ENCODE measurements at regions not wholly inside any gene's neighbourhood (a gene's known extent, or its start where the extent isn't known, plus 50 kb on each side); places are given as distances from the start of the nearest gene placed in this dataset.

GRCh38 chr5:124052201-124052600 is 540.2 kb downstream of the CSNK1G3 start:
- H3K4me3 ChIP-seq (ENCODE audit: insufficient read depth, low read depth, low read length): no peak overlapping the region
- no peaks in the 10 kb centered on the region for H3K4me1 ChIP-seq (ENCODE audit: control insufficient read depth, insufficient read depth, low read length)
- H3K9me3 ChIP-seq (ENCODE audit: control insufficient read depth, low read length): no peaks in the 10 kb centered on the region
- no peaks in the 10 kb centered on the region for H3K27me3 ChIP-seq (ENCODE audit: control insufficient read depth, insufficient read depth, low read length, poor library complexity, severe bottlenecking)
- WGBS, 2 experiments: 61 to 69% methylated on average over 2 of the region's 2 CpGs
- no peak overlapping the region for H3K27ac ChIP-seq (ENCODE audit: insufficient read depth, low read depth, low read length, poor library complexity, severe bottlenecking)
- H3K36me3 ChIP-seq (ENCODE audit: control insufficient read depth, insufficient read depth, low read length): no peaks in the 10 kb centered on the region

GRCh38 chr5:124050120-124050770 is 538.3 kb downstream of the CSNK1G3 start:
- Histone ChIP-seq H3K4me1 (ENCODE audit: control insufficient read depth, insufficient read depth, low read length) (no peaks in the 10 kb centered on the region), H3K4me3 (ENCODE audit: insufficient read depth, low read depth, low read length) (no peak overlapping the region), H3K27me3 (ENCODE audit: control insufficient read depth, insufficient read depth, low read length, poor library complexity, severe bottlenecking) (no peaks in the 10 kb centered on the region), H3K36me3 (ENCODE audit: control insufficient read depth, insufficient read depth, low read length) (no peaks in the 10 kb centered on the region), H3K9me3 (ENCODE audit: control insufficient read depth, low read length) (no peaks in the 10 kb centered on the region), H3K27ac (ENCODE audit: insufficient read depth, low read depth, low read length, poor library complexity, severe bottlenecking) (no peak overlapping the region)
- WGBS, 2 experiments: 92 to 94% methylated on average over 2 of the region's 3 CpGs

- Histone ChIP-seq H3K4me3 (ENCODE audit: insufficient read depth, low read depth, low read length) (no peak overlapping the region), H3K9me3 (ENCODE audit: control insufficient read depth, low read length) (no peaks in the 10 kb centered on the region), H3K4me1 (ENCODE audit: control insufficient read depth, insufficient read depth, low read length) (no peaks in the 10 kb centered on the region), H3K27me3 (ENCODE audit: control insufficient read depth, insufficient read depth, low read length, poor library complexity, severe bottlenecking) (no peaks in the 10 kb centered on the region), H3K27ac (ENCODE audit: insufficient read depth, low read depth, low read length, poor library complexity, severe bottlenecking) (no peak overlapping the region), H3K36me3 (ENCODE audit: control insufficient read depth, insufficient read depth, low read length) (no peaks in the 10 kb centered on the region)
- WGBS, 2 experiments: 92 to 100% methylated on average over 2 of the region's 2 CpGs
Observed at GRCh38 chr5:124045412-124045811, 533.4 kb downstream of the CSNK1G3 start.

- Histone ChIP-seq H3K27ac (ENCODE audit: insufficient read depth, low read depth, low read length, poor library complexity, severe bottlenecking) (no peak overlapping the region), H3K4me1 (ENCODE audit: control insufficient read depth, insufficient read depth, low read length) (no peaks in the 10 kb centered on the region), H3K4me3 (ENCODE audit: insufficient read depth, low read depth, low read length) (no peak overlapping the region), H3K9me3 (ENCODE audit: control insufficient read depth, low read length) (no peaks in the 10 kb centered on the region), H3K27me3 (ENCODE audit: control insufficient read depth, insufficient read depth, low read length, poor library complexity, severe bottlenecking) (no peaks in the 10 kb centered on the region), H3K36me3 (ENCODE audit: control insufficient read depth, insufficient read depth, low read length) (no peaks in the 10 kb centered on the region)
- WGBS, 2 experiments: 93 to 97% methylated on average over 2 of the region's 2 CpGs
Observed at GRCh38 chr5:124044613-124045012, 532.6 kb downstream of the CSNK1G3 start.

- Histone ChIP-seq H3K9me3 (ENCODE audit: control insufficient read depth, low read length) (no peaks in the 10 kb centered on the region), H3K27me3 (ENCODE audit: control insufficient read depth, insufficient read depth, low read length, poor library complexity, severe bottlenecking) (no peaks in the 10 kb centered on the region), H3K27ac (ENCODE audit: insufficient read depth, low read depth, low read length, poor library complexity, severe bottlenecking) (no peak overlapping the region), H3K4me1 (ENCODE audit: control insufficient read depth, insufficient read depth, low read length) (no peaks in the 10 kb centered on the region), H3K4me3 (ENCODE audit: insufficient read depth, low read depth, low read length) (no peak overlapping the region), H3K36me3 (ENCODE audit: control insufficient read depth, insufficient read depth, low read length) (no peaks in the 10 kb centered on the region)
- 90 to 95% methylated on average over 1 of the region's 1 CpG for WGBS, 2 experiments
Observed at GRCh38 chr5:124043456-124043855, 531.5 kb downstream of the CSNK1G3 start.

- Histone ChIP-seq H3K9me3 (ENCODE audit: control insufficient read depth, low read length) (no peaks in the 10 kb centered on the region), H3K36me3 (ENCODE audit: control insufficient read depth, insufficient read depth, low read length) (no peaks in the 10 kb centered on the region), H3K4me1 (ENCODE audit: control insufficient read depth, insufficient read depth, low read length) (no peaks in the 10 kb centered on the region), H3K27me3 (ENCODE audit: control insufficient read depth, insufficient read depth, low read length, poor library complexity, severe bottlenecking) (no peaks in the 10 kb centered on the region), H3K4me3 (ENCODE audit: insufficient read depth, low read depth, low read length) (no peak overlapping the region), H3K27ac (ENCODE audit: insufficient read depth, low read depth, low read length, poor library complexity, severe bottlenecking) (no peak overlapping the region)
- 91 to 97% methylated on average over 2 to 3 of the region's 3 CpGs for WGBS, 2 experiments
Observed at GRCh38 chr5:124040799-124041198, 528.8 kb downstream of the CSNK1G3 start.

GRCh38 chr5:124039410-124039809 is 527.4 kb downstream of the CSNK1G3 start:
- Histone ChIP-seq H3K36me3 (ENCODE audit: control insufficient read depth, insufficient read depth, low read length) (no peaks in the 10 kb centered on the region), H3K4me3 (ENCODE audit: insufficient read depth, low read depth, low read length) (no peak overlapping the region), H3K4me1 (ENCODE audit: control insufficient read depth, insufficient read depth, low read length) (no peaks in the 10 kb centered on the region), H3K27me3 (ENCODE audit: control insufficient read depth, insufficient read depth, low read length, poor library complexity, severe bottlenecking) (no peaks in the 10 kb centered on the region), H3K27ac (ENCODE audit: insufficient read depth, low read depth, low read length, poor library complexity, severe bottlenecking) (no peak overlapping the region), H3K9me3 (ENCODE audit: control insufficient read depth, low read length) (no peaks in the 10 kb centered on the region)
- 93 to 100% methylated on average over 1 of the region's 1 CpG for WGBS, 2 experiments

- Histone ChIP-seq H3K27me3 (ENCODE audit: control insufficient read depth, insufficient read depth, low read length, poor library complexity, severe bottlenecking) (no peaks in the 10 kb centered on the region), H3K27ac (ENCODE audit: insufficient read depth, low read depth, low read length, poor library complexity, severe bottlenecking) (no peak overlapping the region), H3K4me3 (ENCODE audit: insufficient read depth, low read depth, low read length) (no peak overlapping the region), H3K9me3 (ENCODE audit: control insufficient read depth, low read length) (no peaks in the 10 kb centered on the region), H3K4me1 (ENCODE audit: control insufficient read depth, insufficient read depth, low read length) (no peaks in the 10 kb centered on the region), H3K36me3 (ENCODE audit: control insufficient read depth, insufficient read depth, low read length) (no peaks in the 10 kb centered on the region)
Observed at GRCh38 chr5:124036786-124037185, 524.8 kb downstream of the CSNK1G3 start.

GRCh38 chr5:124034963-124035362 is 523.0 kb downstream of the CSNK1G3 start:
- no peak overlapping the region for H3K27ac ChIP-seq (ENCODE audit: insufficient read depth, low read depth, low read length, poor library complexity, severe bottlenecking)
- WGBS, 2 experiments: 89 to 94% methylated on average over 5 to 6 of the region's 6 CpGs

GRCh38 chr5:124034083-124034700 is 522.2 kb downstream of the CSNK1G3 start:
- no peak overlapping the region for H3K27ac ChIP-seq (ENCODE audit: insufficient read depth, low read depth, low read length, poor library complexity, severe bottlenecking)
- no peaks in the 10 kb centered on the region for H3K36me3 ChIP-seq (ENCODE audit: control insufficient read depth, insufficient read depth, low read length)
- H3K27me3 ChIP-seq (ENCODE audit: control insufficient read depth, insufficient read depth, low read length, poor library complexity, severe bottlenecking): no peaks in the 10 kb centered on the region
- H3K4me3 ChIP-seq (ENCODE audit: insufficient read depth, low read depth, low read length): no peak overlapping the region
- no peaks in the 10 kb centered on the region for H3K9me3 ChIP-seq (ENCODE audit: control insufficient read depth, low read length)
- H3K4me1 ChIP-seq (ENCODE audit: control insufficient read depth, insufficient read depth, low read length): no peaks in the 10 kb centered on the region
- 69 to 77% methylated on average over 5 of the region's 5 CpGs for WGBS, 2 experiments

More at GRCh38 chr5:124034963-124035362, 523.0 kb downstream of the CSNK1G3 start:
- Histone ChIP-seq H3K4me1 (ENCODE audit: control insufficient read depth, insufficient read depth, low read length) (no peaks in the 10 kb centered on the region), H3K9me3 (ENCODE audit: control insufficient read depth, low read length) (no peaks in the 10 kb centered on the region), H3K4me3 (ENCODE audit: insufficient read depth, low read depth, low read length) (no peak overlapping the region), H3K27me3 (ENCODE audit: control insufficient read depth, insufficient read depth, low read length, poor library complexity, severe bottlenecking) (no peaks in the 10 kb centered on the region), H3K36me3 (ENCODE audit: control insufficient read depth, insufficient read depth, low read length) (no peaks in the 10 kb centered on the region)

Measured in ectodermal cell (in vitro differentiated cells).